A172 (cell line): ENCODE measurements at regions not wholly inside any gene's neighbourhood (a gene's known extent, or its start where the extent isn't known, plus 50 kb on each side); places are given as distances from the start of the nearest gene placed in this dataset.
"Not testable (repeated sequence)": the region's sequence is repeated elsewhere in the genome, so short reads cannot be mapped to it uniquely, and the experiment has no call there.

ENCODE experiments used
- DNase-seq: peaks from one replicate; pipeline ENCODE4 v3.0.0-alpha.2; 2015; ENCODE audit warnings: low spot score

GRCh38 chr5:61215996-61216395 lies 53.7 kb upstream of the SMIM15 start:
- DNase-seq, result no peak

- DNase-seq, result no peak
Measured at GRCh38 chr5:61216741-61217140, 54.5 kb upstream of the SMIM15 start.

DNA sequence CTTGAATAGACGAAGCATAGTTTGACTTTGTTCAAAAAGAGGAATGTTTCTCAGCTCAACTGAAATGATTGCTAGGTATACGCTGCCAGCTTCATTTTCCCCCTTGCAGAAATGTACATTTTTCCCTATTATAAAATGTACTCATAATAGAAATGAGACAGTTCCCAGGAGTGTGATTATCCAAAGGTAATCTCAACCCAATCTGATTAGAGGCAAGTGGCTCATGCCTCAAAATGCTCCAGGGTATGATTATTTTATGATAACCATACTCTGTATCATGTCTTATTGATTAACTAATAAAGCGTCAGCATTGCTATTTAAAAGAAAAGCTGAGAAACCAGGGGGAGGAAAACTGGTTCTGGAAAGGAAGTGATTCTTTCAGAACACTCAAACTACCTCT lies 54.9 kb upstream of the SMIM15 start:
- DNase-seq, result no peak

- peak; percentile 5 for DNase-seq
Measured at GRCh38 chr5:61228229-61228628, 66.0 kb upstream of the SMIM15 start.

- DNase-seq, result peak; percentile 71
Measured at GRCh38 chr5:61228691-61229280, 66.5 kb upstream of the SMIM15 start.

DNA sequence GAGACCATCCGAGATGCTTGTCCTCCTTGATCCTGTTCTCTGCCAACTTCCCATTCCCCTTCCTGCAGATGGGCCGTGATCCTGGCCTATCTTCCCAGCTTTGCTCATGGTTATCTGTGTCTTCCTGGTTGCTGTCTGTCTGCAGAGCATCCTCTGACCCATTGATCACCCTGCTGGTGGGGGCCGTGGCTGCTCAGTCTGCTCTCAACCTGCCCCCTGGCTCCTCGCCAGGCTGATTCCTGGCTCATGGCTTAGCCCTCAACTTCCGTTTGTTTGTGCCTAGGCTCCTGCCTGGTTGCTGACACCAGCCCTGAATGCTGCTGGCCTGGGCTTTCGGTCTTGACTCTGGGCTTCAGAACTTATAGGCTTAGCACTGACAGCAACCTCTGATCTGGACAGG lies 67.1 kb upstream of the SMIM15 start:
- DNase-seq, result no peak

GRCh38 chr5:61230492-61230891 lies 68.2 kb upstream of the SMIM15 start:
- no peak for DNase-seq

DNA sequence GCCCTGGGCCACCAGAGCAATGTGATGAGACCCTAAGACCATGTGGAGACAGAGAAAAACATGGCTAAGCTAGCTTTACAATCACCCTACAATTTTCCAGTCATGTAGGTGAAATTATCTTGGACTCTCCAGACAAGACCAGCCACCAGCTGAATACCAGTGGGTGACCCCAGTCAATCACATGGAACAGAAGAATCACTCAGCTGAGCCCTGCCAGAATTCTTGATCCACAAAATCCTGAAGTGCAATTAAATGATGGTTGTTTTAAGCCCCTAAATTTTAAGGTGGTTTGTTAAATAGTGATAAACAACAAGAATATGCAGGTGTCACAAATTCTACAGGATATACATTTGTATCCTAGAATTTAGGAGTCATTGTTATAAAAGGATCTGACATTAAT lies 69.5 kb upstream of the SMIM15 start:
- DNase-seq, result no peak

- no peak for DNase-seq
Measured at GRCh38 chr5:61232490-61233050, 70.3 kb upstream of the SMIM15 start.

GRCh38 chr5:61234019-61234418 lies 71.8 kb upstream of the SMIM15 start:
- DNase-seq, result no peak

DNA sequence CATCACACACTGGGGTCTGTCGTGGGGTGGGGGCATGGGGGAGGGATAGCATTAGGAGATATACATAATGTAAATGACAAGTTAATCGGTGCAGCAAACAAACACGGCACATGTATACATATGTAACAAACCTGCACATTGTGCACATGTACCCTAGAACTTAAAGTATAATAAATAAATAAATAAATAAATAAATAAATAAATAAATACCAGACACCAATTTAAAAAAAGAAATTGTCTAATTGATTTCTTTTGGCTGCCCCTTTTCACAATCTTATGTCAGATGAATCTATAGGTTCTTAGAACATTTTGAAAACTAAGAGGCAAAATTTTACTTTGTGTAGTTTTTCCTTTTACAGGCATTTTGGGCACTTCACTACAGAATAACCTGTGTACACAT lies 74.4 kb upstream of the SMIM15 start:
- DNase-seq, result not testable (repeated sequence)

DNA sequence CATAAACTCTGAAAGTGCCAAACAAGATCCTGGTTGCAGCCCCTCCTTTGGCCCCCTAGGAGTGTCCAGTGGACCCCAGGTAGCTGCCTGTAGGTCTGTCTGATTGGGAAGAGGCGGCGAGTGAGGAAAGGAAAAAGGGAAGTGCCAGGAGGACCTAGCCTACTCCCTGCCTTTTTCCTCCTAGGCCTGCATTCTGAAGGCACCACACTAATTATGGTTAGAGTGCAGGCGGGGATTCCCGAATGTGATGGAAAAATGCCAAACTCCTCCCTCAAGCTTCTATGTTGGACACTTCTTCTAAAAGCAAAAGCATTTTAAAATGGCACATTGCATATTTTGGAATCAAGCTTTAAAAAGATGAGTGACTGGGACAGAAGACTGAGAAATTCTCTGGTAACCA lies 83.2 kb upstream of the SMIM15 start:
- peak; percentile 73 for DNase-seq

DNA sequence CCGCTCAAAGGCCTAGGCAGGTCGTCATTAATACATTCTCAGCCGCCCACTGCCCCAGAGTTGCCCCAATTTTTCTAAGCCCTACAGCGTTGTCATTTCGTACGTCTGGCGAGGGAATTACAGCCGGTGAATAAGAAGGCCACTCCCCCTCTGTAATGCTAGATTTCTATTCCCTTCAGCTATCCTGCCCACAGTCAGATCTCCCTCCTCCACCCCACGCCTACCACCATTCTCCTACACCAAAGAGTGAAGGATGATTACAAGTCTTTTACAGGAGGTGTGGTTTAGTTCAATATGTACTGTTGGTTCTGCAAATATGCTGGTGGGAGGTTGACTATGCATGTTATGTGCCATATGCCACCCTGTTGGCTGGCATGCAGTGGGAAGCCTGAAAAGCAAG lies 83.7 kb upstream of the SMIM15 start:
- peak; percentile 56 for DNase-seq

- DNase-seq, result no peak
Measured at GRCh38 chr5:61246768-61247307, 84.6 kb upstream of the SMIM15 start.

DNA sequence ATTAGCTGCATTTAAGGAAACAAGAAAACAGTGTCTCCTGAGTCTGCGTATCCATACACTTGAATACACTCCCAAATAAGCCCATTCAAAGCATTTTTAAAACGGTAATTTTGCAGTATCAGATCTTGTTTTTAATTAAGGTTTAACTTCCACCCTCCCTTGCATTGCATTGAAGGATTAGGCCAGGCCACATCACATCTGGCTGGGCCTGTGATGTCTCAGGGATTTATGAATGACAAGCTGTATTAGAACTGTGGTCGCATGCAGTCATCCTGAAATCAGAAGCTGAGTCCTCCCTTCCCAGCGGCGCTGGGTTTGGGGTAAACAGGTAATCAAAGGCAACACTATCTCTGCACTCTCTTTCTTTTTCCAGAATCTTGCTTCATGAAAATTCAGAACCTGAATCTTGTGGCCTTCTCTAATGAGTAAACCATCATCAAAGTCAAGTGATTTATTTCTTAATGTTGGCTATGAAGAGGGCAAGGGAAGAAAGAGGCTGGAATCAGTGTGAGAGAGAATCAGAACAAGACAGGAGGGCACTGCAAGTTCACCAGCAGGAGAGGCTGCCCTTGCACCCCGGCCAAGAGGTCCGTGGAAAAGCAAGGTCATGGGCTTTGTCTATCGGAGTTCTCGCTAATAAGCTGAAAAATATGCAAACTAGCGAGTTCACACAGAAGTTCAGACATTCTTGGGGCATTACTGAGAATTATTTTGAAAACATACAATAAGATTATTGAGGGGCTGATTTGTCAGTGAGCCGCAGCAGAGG lies 80.0 kb upstream of the ZSWIM6 start:
- no peak for DNase-seq

DNA sequence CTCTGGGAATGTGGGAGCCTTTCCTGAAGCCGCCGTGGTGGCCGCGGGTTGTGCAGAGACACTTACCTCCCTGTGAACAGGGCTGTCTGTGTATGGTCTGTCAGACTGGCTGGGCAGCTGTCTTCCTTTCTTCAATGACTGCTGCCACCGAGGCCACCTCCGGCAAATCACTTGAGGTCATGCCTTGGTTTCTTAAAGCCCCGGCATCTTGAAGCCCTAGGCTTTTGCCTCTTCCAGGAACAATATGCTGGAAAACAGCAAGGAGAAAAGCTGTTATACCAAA lies 79.5 kb upstream of the ZSWIM6 start:
- DNase-seq, result no peak

GRCh38 chr5:61253547-61253946 lies 78.5 kb upstream of the ZSWIM6 start:
- DNase-seq, result no peak

DNA sequence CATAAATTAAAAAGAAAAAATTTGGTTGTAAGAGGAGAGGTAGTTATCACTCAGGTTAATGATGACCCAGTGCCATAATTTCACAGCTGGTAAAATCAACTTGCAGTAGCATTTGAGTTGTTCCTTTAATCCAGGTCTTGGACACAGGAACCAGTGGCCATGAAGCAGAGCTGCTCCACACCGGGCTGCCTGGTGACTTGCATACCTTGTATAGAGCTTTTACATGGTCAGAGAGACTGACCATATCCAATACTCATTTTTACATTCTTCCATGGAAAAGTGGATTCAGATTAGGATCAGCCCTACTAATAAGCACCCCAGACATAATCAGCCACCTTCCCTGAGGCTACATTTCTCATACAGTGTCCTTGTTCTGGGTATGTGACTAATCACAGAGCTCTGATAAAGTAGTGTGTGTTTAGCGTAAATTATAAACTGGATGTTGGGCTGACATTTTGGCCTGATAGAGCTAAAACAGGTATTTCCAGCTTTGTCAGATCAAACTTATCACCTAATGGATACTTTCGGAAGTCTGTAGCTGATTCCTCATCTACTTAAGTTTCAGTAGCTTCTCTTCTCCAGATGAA lies 77.0 kb upstream of the ZSWIM6 start:
- no peak for DNase-seq

- no peak for DNase-seq
Measured at GRCh38 chr5:61256474-61256873, 75.6 kb upstream of the ZSWIM6 start.

DNA sequence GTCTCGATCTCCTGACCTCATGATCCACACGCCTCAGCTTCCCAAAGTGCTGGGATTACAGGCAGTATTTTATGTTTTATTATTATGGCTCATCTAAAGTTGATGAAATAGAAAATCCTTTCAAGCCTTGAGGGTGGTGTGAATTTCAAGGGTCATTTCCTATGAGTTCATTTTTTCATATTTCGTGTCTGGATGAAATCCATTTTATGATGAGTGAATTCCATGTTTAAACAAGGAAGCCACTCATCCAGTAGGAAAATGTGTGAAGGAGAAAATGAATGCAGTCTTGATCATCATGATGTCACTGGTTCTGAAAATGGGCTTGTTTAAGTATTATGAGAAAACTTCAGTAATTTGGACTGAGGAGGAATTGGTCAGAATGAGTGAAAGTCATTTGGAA lies 74.6 kb upstream of the ZSWIM6 start:
- no peak for DNase-seq

GRCh38 chr5:61261136-61261535 lies 70.9 kb upstream of the ZSWIM6 start:
- no peak for DNase-seq

DNA sequence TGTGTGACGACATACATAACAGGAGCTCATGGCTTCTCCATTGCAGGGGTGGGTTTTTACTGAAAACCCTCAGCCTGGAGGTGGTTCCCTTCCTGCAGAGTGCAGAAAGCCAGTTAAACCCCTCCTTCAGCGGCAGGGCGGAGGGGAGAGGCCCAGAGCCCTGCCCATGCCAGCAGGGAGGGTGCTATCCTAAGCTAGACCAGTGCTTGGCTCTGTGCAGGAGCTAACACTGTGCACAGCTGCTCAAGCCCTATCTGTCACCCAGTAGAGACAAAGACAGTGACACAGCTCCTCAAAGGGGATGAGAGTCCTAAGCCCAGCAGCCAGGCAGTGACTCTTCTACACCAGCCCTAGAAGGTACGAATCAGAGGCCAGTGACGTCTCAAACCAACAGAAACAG lies 70.0 kb upstream of the ZSWIM6 start:
- DNase-seq, result no peak

- DNase-seq, result no peak
Measured at GRCh38 chr5:61263072-61263471, 69.0 kb upstream of the ZSWIM6 start.
